ENCODE measurements at regions not wholly inside any gene's neighbourhood (a gene's known extent, or its start where the extent isn't known, plus 50 kb on each side); places are given as distances from the start of the nearest gene placed in this dataset.

DNA sequence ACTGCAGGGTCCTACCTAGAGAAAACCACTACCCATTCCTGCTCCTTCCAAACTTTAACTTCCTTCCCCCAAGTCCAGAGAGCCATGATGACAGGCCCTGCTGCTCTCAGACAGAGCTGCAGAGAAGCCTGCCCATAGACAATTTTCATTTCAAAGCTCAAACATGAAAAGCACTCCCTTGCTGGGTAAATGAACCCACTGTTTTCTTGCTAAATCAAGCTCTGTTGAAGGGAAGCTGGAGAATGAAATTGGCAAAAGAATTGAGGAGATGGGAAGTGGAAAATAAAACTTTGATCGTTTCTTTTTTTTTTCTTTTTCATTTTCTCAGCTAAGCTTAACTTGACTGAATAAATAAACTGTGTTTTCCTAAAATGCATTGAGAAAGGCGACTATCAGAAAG is 331.1 kb upstream of the CPEB2 start (continued):
- TF ChIP-seq, protein P1, sequence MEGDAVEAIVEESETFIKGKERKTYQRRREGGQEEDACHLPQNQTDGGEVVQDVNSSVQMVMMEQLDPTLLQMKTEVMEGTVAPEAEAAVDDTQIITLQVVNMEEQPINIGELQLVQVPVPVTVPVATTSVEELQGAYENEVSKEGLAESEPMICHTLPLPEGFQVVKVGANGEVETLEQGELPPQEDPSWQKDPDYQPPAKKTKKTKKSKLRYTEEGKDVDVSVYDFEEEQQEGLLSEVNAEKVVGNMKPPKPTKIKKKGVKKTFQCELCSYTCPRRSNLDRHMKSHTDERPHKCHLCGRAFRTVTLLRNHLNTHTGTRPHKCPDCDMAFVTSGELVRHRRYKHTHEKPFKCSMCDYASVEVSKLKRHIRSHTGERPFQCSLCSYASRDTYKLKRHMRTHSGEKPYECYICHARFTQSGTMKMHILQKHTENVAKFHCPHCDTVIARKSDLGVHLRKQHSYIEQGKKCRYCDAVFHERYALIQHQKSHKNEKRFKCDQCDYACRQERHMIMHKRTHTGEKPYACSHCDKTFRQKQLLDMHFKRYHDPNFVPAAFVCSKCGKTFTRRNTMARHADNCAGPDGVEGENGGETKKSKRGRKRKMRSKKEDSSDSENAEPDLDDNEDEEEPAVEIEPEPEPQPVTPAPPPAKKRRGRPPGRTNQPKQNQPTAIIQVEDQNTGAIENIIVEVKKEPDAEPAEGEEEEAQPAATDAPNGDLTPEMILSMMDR (IDR thresholded peaks at IDR 0.05; ENCODE audit: control extremely low read depth in 1 of 3, insufficient read depth in 1 of 3, low read depth in 1 of 3, low read length in 3 of 3), result no peak
- no peak for TF ChIP-seq CHD2 (IDR thresholded peaks at IDR 0.05; ENCODE audit: low read length)

All from H1 (cell line).